H9 (cell line): ENCODE measurements at regions not wholly inside any gene's neighbourhood (a gene's known extent, or its start where the extent isn't known, plus 50 kb on each side); places are given as distances from the start of the nearest gene placed in this dataset.

Experiments
- DNase-seq: peaks from one replicate; pipeline ENCODE4 v3.0.0-alpha.2; 2017
- H2AFZ ChIP-seq: one replicate; pipeline ENCODE4 v1.6.1; 2013; ENCODE audit warnings: mild to moderate bottlenecking, low read length, control low read depth, moderate library complexity
- H2AK5ac ChIP-seq: 2 replicates; pipeline ENCODE4 v1.6.1; 2013; ENCODE audit warnings: low read length, control low read depth, mixed read lengths; ENCODE audit not compliant: insufficient read length
- H2BK120ac ChIP-seq: one replicate; pipeline ENCODE4 v1.6.1; 2013; ENCODE audit warnings: low read depth, mild to moderate bottlenecking, low read length, control low read depth, inconsistent platforms; ENCODE audit not compliant: poor library complexity, severe bottlenecking
- H2BK12ac ChIP-seq: 2 replicates; pipeline ENCODE4 v1.6.1; 2013; ENCODE audit warnings: low read length, control low read depth, mixed read lengths, low read depth; ENCODE audit not compliant: insufficient read length
- H2BK15ac ChIP-seq: 2 replicates; pipeline ENCODE4 v1.6.1; 2013; ENCODE audit warnings: low read depth, low read length, control low read depth
- H2BK20ac ChIP-seq: one replicate; pipeline ENCODE4 v1.6.1; 2013; ENCODE audit warnings: low read depth, mild to moderate bottlenecking, low read length, control low read depth, inconsistent platforms; ENCODE audit not compliant: poor library complexity, severe bottlenecking
- H2BK5ac ChIP-seq: 2 replicates; pipeline ENCODE4 v1.6.1; 2013; ENCODE audit warnings: low read length, control low read depth, mixed read lengths; ENCODE audit not compliant: insufficient read length
- H3K14ac ChIP-seq: 2 replicates; pipeline ENCODE4 v1.6.1; 2013; ENCODE audit warnings: low read length, control low read depth; ENCODE audit not compliant: insufficient read depth
- H3K18ac ChIP-seq: 2 replicates; pipeline ENCODE4 v1.6.1; 2013; ENCODE audit warnings: low read depth, mild to moderate bottlenecking, mixed read lengths, low read length, control low read depth; ENCODE audit not compliant: insufficient read length
- H3K23ac ChIP-seq: 2 replicates; pipeline ENCODE4 v1.6.1; 2013; ENCODE audit warnings: low read length, control low read depth, mixed read lengths, low read depth; ENCODE audit not compliant: insufficient read length
- H3K23me2 ChIP-seq: 2 replicates; pipeline ENCODE4 v1.6.1; 2013; ENCODE audit warnings: low read depth, mild to moderate bottlenecking, mixed read lengths, low read length, control low read depth; ENCODE audit not compliant: insufficient read length, poor library complexity, severe bottlenecking
- H3K27ac ChIP-seq: 2 replicates; pipeline ENCODE4 v1.5.1; 2013; ENCODE audit warnings: low read length, control low read depth, mixed read lengths, low read depth; ENCODE audit not compliant: insufficient read length
- H3K27me3 ChIP-seq: 2 replicates; pipeline ENCODE4 v1.6.1; 2013; ENCODE audit warnings: low read length, control low read depth, inconsistent platforms; ENCODE audit not compliant: insufficient read depth
- H3K4ac ChIP-seq: 2 replicates; pipeline ENCODE4 v1.6.1; 2013; ENCODE audit warnings: low read depth, mild to moderate bottlenecking, control low read depth, inconsistent platforms, low read length, moderate library complexity
- H3K4me1 ChIP-seq: 2 replicates; pipeline ENCODE4 v1.6.1; 2013; ENCODE audit warnings: low read length, control low read depth, inconsistent platforms; ENCODE audit not compliant: insufficient read depth
- H3K4me2 ChIP-seq: 2 replicates; pipeline ENCODE4 v1.6.1; 2013; ENCODE audit warnings: low read length, control low read depth, mixed read lengths; ENCODE audit not compliant: insufficient read length, insufficient read depth
- H3K56ac ChIP-seq: 2 replicates; pipeline ENCODE4 v1.6.1; 2013; ENCODE audit warnings: low read depth, mild to moderate bottlenecking, mixed read lengths, low read length, control low read depth; ENCODE audit not compliant: insufficient read length
- H3K79me1 ChIP-seq: 2 replicates; pipeline ENCODE4 v1.6.1; 2013; ENCODE audit warnings: low read depth, mild to moderate bottlenecking, moderate library complexity, low read length, control low read depth, inconsistent platforms; ENCODE audit not compliant: insufficient read depth, poor library complexity, severe bottlenecking
- H3K79me2 ChIP-seq: 2 replicates; pipeline ENCODE4 v1.6.1; 2013; ENCODE audit warnings: low read length, control low read depth, inconsistent platforms; ENCODE audit not compliant: insufficient read depth
- H3K9ac ChIP-seq: 2 replicates; pipeline ENCODE4 v1.6.1; 2013; ENCODE audit warnings: low read length, control low read depth, mixed read lengths; ENCODE audit not compliant: insufficient read length; ENCODE audit errors: extremely low read depth
- H3K9me3 ChIP-seq: one replicate; pipeline ENCODE4 v1.6.1; 2013; ENCODE audit warnings: low read depth, low read length, inconsistent platforms; ENCODE audit not compliant: control insufficient read depth
- H3T11ph ChIP-seq: one replicate; pipeline ENCODE4 v1.6.1; 2013; ENCODE audit warnings: mild to moderate bottlenecking, low read length, control low read depth, inconsistent platforms
- H4K20me1 ChIP-seq: one replicate; pipeline ENCODE4 v1.6.1; 2013; ENCODE audit not compliant: control insufficient read depth, insufficient read length, insufficient read depth
- H4K5ac ChIP-seq: 2 replicates; pipeline ENCODE4 v1.6.1; 2013; ENCODE audit warnings: low read depth, mild to moderate bottlenecking, mixed read lengths, low read length, control low read depth; ENCODE audit not compliant: insufficient read length
- H4K8ac ChIP-seq: replicated peaks from 2 replicates; pipeline ENCODE4 v1.6.1; 2013; ENCODE audit warnings: low read length, control low read depth, mixed read lengths, low read depth; ENCODE audit not compliant: insufficient read length
- H4K91ac ChIP-seq: 2 replicates; pipeline ENCODE4 v1.6.1; 2013; ENCODE audit warnings: low read depth, mild to moderate bottlenecking, moderate library complexity, mixed read lengths, low read length, control low read depth; ENCODE audit not compliant: insufficient read length
- H3K27ac Mint-ChIP-seq, 3 experiments: 2 replicates in 2 of 3; 3 replicates in 1 of 3; pipeline ENCODE4 v1.8.0; 2020 to 2021; ENCODE audit warnings: mixed read lengths in 3 of 3, mild to moderate bottlenecking in 1 of 3, moderate library complexity in 1 of 3
- H3K27me3 Mint-ChIP-seq: 2 replicates; pipeline ENCODE4 v1.8.0; 2021; ENCODE audit warnings: low read depth, mild to moderate bottlenecking, moderate library complexity, mixed read lengths
- H3K36me3 Mint-ChIP-seq, 3 experiments: 2 replicates in 2 of 3; 3 replicates in 1 of 3; pipeline ENCODE4 v1.8.0; 2020 to 2021; ENCODE audit warnings: low read depth in 3 of 3, mixed read lengths in 3 of 3; ENCODE audit not compliant: insufficient read depth in 1 of 3
- H3K4me1 Mint-ChIP-seq, 2 experiments: 2 replicates each; pipeline ENCODE4 v1.8.0; 2020; ENCODE audit warnings: mixed read lengths in 2 of 2
- H3K4me3 Mint-ChIP-seq, 2 experiments: 2 replicates in 1 of 2; 3 replicates in 1 of 2; pipeline ENCODE4 v1.8.0; 2020 to 2021; ENCODE audit warnings: mild to moderate bottlenecking in 2 of 2, mixed read lengths in 2 of 2, moderate library complexity in 1 of 2
- H3K9me3 Mint-ChIP-seq, 2 experiments: 2 replicates in 1 of 2; 3 replicates in 1 of 2; pipeline ENCODE4 v1.8.0; 2020; ENCODE audit warnings: mild to moderate bottlenecking in 2 of 2, mixed read lengths in 2 of 2, moderate library complexity in 1 of 2
- CTCF ChIP-seq: fragments of 200-600 bp; sonication (generic); conservative IDR thresholded peaks from 3 replicates; pipeline ENCODE4 v1.8.0; 2021; ENCODE audit warnings: antibody characterized with exemption, mild to moderate bottlenecking
- WGBS: extraction: QIAGEN DNeasy Blood & Tissue Kit; methylation state at CpG from one replicate; pipeline ENCODE4 v1.1.7; 2013; ENCODE audit warnings: missing lambda C conversion rate, low lambda C conversion rate, mixed read lengths; ENCODE audit not compliant: insufficient read length; ENCODE audit errors: extremely low coverage; 5-methylcytosine and 5-hydroxymethylcytosine counted together

- Histone ChIP-seq H3K4me2 (no peak overlapping the region), H2BK12ac (no peak overlapping the region), H3K79me1 (no peaks in the 10 kb centered on the region), H3K9ac (no peak overlapping the region), H3K79me2 (no peaks in the 10 kb centered on the region), H2AK5ac (no peak overlapping the region), H3K23ac (no peak overlapping the region), H3K4ac (no peak overlapping the region), H4K91ac (no peak overlapping the region), H4K5ac (no peak overlapping the region), H3K27me3 (no peaks in the 10 kb centered on the region), H3K27ac (no peak overlapping the region), H2AFZ (no peak overlapping the region), H4K8ac (no peak overlapping the region), H2BK120ac (no peak overlapping the region), H2BK15ac (no peak overlapping the region), H4K20me1 (no peaks in the 10 kb centered on the region), H3K23me2 (peaks cover 3% of the 10 kb centered on the region), H3K9me3 (no peaks in the 10 kb centered on the region), H3K56ac (no peak overlapping the region), H3K18ac (no peak overlapping the region), H3T11ph (no peak overlapping the region), H2BK5ac (no peak overlapping the region), H3K14ac (no peak overlapping the region), H3K4me1 (no peaks in the 10 kb centered on the region), H2BK20ac (no peak overlapping the region)
- Mint-ChIP-seq H3K9me3 (no peaks in the 10 kb centered on the region), H3K4me1 (peaks cover 4 to 14% of the 10 kb centered on the region in 2 experiments; a peak in 3 of 4 replicates), H3K27me3 (no peaks in the 10 kb centered on the region; the same call in 1 of the 2 replicates), H3K27ac (no peak overlapping the region; a peak in 1 of 7 replicates), H3K4me3 (no peak overlapping the region; a peak in 2 of 5 replicates), H3K36me3 (no peaks in the 10 kb centered on the region)
- DNase-seq, result no peak
- WGBS, result no CpG with 5 or more reads among the region's 14 CpGs
- no peak for TF ChIP-seq CTCF
Measured at GRCh38 chr5:2255915-2256690, 373.4 kb upstream of the IRX4 start.
